SHP77 (cell line): ENCODE measurements at regions not wholly inside any gene's neighbourhood (a gene's known extent, or its start where the extent isn't known, plus 50 kb on each side); places are given as distances from the start of the nearest gene placed in this dataset.

Source experiments
- DNase-seq, 2 experiments: peaks; one replicate each; lab custom pipeline; 2025; lab: John Stamatoyannopoulos, UW

DNA sequence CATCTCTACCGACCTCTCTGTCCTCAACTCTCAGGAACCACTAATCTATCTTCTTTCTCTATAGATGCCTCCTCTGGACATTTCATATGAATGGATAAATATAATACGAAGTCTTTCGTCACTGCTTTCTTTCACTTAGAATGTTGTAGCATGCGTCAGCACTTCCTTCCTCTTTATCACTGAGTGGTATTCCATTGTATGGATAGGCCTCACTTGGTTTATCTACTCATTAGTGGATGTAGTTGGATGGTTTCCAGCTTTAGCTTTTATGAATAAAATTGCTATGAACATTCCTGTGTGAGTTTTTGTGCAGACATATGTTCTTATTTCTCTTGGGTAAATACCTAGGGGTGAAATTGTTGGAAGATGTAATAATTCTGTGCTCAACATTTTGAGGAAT lies 528.2 kb upstream of the FAT1 start:
- no peak for DNase-seq

DNA sequence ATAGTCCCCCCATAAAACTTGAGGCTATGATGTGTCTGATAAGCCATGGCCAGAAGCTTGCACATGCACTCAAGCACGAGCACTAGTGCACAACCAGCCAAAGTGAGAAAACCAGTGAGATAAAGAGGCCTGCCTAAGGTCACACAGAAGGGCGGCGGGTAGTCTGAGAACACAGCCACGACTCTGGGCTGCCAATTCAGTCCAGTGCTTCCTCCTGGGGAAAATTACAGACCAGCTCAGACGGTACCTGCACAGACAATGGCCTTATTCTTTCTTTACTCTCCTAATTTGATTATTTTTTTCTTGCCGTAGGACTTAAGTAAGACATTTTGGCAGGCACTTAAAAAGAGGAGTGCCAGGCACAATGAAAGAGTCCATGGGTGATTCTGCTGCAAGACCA lies 533.2 kb upstream of the FAT1 start:
- no peak for DNase-seq

DNA sequence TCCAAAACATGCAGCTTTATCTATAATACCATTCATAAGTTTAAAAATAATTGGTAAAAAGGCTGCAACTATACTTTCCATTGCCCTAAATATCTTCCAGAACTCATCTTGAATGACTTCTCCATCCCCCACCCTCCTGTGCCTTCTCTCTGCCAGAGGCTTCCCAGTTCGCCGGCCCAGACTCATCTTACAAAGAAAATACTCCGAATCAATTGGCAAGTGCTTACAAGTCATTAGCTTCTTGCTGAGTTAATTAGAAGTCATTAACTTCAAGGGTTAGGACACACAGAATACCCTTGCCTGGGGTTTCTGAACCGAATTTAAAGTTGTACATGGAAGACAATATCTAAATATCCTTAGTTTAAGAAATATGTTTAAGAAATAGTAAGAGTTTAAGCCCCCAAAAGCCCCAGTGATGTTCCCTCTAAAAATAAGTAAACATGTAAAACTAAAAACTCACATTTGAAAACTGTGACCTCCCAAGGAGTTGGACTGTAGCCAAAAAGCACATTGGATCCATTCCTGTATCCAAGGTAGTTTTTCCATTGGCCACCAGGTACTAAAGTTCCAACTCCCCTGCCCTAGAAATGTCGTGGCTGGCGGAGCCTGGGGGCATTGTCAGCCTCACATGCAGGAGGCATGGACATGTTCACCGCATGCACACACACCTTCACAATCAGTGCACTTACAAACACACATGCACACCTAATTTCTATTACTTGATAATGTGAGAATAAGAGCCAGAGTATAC lies 535.2 kb upstream of the FAT1 start:
- no peak for DNase-seq

DNA sequence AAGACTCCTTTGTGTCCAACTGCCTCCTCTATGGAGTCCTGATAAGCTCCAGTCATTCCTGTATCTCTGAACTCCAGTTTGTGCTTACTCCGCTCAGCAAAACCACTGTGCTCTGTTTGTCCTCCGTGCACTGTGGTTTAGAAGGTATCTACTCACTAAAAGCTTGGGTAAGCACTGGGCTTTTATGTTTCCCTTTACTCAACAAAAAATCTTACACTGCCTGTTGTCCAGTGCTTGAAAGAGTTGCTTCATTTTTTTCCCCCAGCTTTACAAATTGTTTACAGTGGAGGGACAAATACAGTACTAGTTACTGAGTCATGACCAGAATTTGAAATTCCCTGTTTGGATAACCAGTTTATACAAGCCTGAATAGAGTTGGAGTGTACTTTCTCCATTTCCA lies 545.3 kb upstream of the FAT1 start:
- no peak for DNase-seq

DNA sequence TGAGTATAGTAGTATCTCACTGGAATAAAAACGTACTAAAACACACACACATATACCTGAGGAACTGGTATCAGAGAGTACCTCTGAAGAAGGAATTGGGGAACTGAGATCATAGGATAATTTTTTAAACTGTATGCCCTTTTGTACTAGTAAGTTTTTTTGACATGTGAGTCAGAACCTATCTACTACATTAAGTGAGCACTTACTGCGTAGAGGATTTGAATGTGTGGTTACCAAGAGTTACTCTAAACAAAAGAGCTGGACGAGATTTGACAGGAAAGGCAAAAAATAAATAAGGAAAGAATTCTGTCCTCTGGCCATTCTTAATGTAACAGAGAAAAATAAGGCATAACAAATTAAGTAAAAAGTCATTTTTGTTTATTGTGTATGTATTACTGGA lies 546.5 kb upstream of the FAT1 start:
- no peak for DNase-seq

DNA sequence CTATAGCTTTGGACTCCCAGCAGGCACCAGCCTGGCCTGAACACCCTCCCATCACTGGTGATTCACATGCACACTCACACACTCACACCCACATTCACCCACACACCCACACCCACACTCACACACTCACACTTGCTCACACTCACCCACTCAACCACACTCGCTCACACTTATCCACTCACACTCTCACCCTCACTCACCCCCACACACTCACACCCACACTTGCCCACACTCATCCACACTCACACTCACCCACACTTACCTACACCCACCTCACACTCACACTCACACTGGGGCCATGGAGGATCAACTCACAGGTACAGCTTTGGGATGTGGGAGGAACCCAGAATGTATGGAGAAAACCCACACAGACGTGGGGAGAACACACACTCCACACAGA lies 548.2 kb upstream of the FAT1 start:
- no peak for DNase-seq

DNA sequence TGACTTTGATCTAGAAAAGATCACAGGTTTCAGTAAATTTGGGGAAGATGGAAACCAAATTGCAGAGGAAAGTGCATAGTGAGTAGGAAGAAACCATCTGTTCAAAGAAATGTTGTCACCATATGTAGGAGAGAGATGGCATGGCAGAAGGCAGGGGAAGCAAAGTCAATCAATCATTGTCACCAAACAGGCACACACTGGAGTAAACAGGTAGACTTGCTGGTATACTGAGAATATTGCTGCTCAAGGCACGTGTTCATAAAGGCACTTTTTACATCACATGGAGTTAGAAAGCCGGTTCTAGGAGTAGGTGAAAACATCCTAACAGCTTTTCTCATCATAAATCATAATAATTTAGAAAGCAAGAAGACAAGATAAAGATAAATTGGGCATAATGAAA lies 550.5 kb upstream of the FAT1 start:
- DNase-seq = no peak

DNA sequence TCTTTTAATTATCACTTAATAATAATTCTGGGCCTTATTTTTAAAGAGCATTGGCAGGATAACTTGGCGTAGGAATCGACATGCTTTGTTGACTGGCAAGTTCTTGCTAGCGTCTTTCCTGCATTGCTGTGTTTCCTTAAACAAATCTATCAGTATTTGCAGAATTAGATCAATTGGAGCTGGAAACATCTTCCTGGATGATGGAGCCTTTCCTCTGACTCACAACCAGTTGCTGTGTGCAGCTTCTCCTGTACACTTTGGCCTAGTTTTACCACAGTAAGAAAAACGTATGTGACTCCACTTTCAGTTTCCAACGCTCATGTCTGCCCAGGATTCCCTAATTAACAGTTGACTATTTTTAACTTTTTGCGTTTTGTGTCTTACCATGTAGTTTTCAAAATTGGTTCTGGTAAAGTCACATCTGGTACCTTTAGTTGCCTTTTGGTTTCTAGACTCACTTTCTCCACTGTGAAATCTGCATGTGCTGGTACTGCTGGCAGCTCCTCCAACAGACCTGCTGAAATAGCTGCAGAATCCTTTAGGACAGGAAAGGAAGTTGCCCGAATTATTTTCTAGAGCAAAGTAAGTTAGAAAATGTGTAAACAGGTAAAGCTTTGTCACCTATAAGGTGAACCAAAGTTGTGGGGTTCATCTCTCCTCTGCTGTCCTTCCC lies 553.2 kb upstream of the FAT1 start:
- no peak for DNase-seq

DNA sequence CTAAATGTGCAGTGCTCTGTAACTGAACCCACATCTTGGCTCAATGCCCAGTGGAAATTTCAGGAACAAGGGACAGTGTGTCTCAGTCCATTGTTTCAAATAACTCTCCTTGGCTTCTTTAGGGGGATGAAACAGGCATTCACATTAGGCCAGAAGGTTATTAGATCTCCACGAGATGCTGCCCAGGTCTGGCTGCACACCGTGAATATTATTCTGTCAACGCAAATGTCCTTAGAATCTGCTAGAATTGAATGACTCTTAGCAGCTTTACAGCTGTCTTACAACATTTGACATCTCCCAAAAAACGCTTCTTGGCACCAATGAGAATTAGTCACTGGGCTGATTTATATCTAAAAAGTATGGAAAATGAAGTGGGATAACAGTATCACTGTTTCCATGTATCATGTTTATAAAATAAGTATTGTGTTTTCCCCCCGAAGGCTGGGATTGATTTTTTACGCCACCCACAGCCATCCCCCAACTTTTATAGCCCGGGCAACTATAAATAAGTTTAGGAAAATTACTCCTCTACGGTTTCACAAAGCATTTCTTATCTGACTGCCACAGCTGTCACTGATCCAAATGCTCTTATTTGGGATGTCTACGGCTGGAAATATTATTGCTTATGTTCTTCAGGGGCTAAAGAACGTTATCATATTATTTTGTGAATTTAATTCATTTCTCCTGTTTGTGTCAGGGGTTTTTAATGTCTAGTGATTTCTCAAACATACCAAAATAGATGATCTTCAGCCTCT lies 559.7 kb upstream of the FAT1 start:
- no peak for DNase-seq

DNA sequence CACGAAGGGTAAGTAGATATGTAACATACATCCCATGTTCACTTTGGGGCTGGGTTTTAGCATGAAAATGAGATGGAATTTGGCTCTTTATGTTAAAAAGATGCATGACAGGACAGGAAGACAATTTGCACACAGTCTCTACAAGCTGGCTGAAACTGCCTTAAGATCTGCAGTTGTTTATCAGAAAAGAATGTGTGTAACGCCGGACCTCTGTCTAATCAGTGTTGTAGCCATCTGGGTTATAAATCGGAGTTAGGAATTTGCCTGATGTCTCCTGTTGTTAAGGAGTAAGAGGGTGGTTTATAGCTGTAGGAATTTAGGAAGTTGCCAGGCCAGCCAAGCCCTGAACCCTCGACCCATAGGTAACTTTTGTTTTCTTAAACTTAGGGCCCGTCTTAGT lies 562.9 kb upstream of the FAT1 start:
- DNase-seq = no peak

DNA sequence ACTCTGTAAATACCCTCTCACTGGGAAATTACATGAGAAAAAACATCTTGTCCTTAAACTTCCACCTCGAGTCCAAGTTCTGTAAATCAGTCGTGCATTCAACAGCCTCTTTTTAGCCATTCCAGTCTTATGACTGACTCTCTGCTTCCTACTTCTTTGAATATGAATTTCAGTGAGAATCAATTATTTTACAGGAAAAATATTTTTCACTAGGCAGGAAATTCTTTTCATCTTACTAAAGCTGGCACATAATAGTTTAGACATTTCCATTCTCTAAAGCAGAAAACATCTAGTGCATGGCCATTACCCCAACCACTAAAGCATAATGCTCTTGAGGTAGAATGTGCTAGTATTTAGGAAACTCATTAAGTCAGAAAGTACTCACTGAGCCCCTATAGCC lies 565.7 kb upstream of the FAT1 start:
- DNase-seq = no peak

DNA sequence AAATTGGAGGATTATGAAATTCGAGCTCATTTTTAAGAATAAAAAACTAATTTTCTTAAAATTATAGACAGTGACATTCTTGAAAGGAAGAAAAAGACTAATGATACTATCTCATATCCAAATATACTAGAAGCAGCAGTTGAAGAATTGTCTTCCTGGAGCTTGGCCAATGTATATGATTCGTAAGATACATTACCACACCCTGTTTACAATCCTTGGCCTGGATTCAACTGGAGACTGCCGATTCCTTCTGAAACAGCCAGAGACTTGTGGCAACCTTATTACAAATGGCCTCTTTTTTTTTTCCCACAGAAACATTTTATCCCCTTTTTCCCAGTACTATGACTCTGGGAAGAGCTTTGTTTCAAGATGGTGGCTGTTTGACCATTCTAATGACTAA lies 571.2 kb upstream of the FAT1 start:
- no peak for DNase-seq

DNA sequence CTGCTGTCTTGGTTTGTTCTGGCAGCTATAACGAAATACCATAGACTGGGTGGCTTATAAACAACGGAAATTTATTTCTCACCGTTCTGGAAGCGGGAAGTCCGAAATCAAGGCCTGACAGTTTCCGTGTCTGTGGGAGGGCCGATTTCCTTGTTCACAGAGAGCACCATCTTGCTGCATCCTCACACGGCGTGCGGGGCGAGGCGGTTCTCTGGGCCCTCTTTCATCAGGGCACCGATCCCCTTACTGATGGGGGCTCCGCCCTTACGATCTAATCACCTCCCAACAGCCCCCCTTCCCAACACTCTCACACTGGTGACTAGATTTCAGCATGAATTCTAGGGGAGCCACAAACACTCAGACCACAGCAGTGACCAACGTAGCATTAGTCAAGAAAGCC lies 578.3 kb upstream of the FAT1 start:
- no peak for DNase-seq

DNA sequence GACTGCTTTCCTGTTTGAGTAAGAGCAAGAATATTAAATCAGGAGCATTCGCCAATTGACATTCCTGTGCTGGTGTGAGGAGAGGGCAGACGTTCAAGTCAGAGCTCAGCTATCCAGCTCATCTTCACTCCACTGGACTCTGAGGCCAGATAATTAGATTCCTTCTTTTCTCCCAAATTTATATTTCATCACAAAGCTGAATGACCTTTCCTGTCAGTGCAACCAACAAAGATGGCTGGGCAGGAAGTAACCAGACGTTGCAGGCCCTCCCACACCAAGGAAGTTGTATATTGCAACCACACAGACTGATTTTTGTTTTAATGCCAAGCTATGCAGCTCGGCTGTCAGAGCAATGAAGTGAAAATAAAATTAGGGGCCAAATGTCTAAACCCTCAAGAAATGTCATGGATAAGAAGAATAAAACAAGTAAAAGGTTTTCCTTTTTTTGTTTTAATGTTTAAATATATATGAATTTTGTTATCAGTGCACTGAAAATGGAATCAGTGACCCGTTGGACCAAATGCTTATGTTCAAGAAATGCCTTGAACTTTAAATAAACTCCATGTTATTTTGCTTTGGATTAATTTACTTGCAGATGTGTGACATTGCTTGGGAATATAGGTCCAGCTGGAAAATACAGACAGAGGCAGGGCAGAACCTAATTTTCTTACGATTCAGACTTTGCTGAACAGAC lies 578.9 kb upstream of the FAT1 start:
- DNase-seq = no peak

DNA sequence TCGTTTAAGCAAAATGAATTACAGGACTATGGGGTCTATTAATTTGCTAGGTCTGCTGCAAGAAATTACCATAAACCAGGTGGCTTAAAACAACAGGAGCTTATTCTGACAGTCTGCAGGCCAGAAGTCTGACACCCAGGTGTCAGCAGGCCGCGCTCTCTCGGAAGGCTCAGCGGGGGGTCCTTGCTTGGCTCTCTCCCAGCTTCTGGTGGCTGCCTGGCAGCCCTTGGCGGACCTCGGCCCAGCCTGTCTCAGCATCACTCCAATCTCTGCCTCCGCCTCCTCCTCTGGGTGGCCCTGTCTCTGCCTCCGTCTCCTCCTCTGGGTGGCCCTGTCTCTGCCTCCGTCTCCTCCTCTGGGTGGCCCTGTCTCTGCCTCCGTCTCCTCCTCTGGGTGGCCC lies 580.5 kb upstream of the FAT1 start:
- DNase-seq = peak; percentile 10 to 50

DNA sequence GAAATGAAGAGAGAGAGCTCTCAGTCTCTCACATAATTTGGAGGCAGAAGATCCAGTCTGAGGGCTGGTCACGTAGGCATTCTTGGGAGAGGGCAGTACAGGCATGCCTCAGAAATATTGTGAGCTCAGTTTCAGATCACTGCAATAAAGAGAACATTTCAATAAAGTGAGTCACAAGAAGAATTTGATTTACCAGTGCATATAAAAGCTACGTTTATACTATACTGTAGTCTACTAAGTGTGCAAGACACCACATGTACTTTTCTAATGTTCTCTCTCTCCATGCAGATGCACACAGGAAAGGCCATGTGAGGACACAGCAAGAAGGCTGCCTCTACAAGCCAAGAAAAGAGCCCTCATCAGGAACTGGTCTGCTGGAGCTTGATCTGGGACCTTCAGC lies 583.5 kb upstream of the FAT1 start:
- no peak for DNase-seq

DNA sequence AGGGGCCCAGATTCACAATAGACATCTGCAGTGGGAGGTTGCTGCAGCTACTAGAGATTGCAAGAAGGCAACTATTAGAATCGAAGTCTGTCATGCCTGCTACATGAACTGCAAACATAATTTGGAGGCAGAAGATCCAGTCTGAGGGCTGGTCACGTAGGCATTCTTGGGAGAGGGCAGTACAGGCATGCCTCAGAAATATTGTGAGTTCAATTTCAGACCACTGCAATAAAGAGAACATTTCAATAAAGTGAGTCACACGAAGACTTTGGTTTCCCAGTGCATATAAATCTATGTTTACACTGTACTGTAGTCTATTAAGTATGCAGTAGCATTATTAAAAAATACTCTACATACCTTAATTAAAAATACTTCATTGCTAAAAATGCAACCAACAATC lies 585.8 kb upstream of the FAT1 start:
- DNase-seq = no peak

DNA sequence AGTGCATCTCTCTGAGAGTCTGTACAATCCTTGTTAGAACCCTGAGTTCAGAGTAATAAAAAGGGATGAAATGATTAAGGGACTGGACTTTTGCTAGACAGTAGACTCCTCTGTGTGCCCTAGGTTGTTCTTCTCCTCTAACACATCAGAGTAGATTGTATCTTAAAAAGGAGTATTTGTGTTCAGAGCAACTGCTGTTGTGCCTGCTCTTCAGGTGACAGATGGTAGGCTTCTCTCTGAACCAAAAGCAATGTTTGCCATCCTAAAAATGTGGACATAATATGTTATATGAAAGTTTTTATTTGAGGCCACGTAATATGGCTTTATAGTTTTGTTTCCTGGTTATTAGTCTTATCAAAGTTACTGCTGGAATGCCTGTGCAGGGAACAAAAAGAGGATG lies 588.6 kb upstream of the FAT1 start:
- DNase-seq = no peak

DNA sequence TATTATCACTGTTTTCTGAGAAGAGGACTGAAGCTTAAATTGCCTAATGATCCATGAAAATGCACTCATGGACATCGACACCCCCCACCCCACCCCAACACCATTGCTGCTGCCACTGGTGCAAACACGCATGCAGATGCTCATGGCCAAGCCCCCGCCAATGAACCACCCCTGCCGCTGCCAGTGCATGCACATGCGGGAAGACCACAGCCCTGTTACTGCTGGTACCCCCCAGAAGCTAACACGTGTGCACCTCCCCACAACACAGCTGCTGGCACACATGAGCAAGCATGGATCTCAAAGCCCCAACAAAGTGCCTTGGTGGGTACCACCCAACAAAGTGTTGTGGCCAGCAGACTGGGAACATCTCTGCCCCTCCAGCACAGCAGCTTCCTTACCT lies 594.1 kb upstream of the FAT1 start:
- no peak for DNase-seq

DNA sequence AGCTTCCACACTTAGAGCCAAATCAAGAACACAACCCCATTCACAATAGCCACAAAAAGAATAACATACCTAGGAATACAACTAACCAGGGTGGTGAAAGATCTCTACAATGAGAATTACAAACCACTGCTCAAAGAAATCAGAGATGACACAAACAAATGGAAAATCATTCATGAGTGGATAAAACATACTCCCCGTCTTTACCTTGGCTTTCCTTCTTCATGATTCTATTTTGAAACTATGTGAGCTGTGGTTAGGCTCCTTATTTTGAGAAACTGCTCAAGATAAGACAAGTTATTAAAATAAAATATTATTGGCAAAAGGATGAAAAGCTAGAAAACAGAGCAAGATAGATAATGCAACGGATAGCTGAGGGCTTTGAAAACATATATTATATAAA lies 598.1 kb upstream of the FAT1 start:
- DNase-seq = no peak

DNA sequence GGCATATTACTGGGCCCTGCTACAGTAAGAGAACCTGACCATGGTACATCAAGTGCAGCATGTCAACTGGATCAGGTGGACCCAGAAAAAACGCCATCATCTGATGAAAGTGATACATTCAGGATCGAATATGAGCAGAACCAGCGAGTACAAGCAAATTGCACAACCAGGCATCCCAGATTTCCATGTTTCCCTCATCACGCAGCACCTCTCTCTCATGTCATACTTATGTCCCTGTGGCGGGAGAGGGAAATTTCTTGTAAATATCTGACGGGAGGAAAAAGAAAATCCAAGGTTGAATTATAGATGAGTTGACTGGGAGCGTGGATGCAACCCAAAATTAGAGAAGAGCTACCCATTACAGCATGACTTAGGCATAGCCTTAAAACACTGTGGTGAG lies 608.5 kb upstream of the FAT1 start:
- no peak for DNase-seq

DNA sequence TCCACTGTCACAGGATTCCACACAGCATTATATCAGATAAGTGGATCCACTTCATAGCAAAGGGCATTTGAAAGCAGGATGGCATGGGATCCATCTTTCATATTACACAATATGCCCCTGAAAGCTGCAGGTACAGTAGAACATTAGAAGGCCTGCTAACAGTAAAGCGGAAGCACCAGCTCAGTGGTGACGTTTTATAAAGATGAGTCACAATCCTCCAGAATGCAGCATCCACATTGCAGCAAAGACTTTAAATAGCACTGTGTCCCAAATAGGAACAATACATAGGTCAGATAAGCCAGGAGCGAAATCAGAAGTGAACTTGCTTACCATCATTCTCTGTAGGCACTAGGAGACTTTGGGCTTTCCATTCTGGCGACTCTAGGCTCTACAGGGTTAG lies 609.5 kb upstream of the FAT1 start:
- no peak for DNase-seq

DNA sequence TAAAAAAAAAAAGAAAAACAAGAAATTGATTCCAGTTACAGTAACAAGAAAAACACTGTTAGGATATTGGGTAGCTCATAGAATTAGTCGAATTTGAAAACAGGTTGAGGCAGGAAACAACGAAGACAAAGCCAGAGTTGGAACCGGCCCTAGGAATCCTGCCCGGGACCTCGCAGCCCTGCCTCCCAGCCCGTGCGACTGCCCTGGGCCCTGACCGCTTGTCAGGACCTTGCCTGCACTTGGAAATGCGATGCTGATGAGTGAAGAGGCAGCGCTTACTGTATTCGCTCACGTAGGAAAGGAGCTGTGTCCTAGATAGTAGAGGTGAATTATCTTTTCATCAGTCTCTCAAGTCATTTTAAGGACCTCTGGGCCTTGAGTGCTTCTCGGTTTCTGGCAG lies 611.7 kb upstream of the FAT1 start:
- no peak for DNase-seq
